Mammary epithelial cell (primary cell): ENCODE measurements at regions not wholly inside any gene's neighbourhood (a gene's known extent, or its start where the extent isn't known, plus 50 kb on each side); places are given as distances from the start of the nearest gene placed in this dataset.

Experiments
- CTCF ChIP-seq, 2 donors: IDR thresholded peaks in 1 of 2; conservative IDR thresholded peaks in 1 of 2; 2 replicates each; pipeline ENCODE4 v1.5.1; 2011 to 2012; ENCODE audit warnings: inconsistent platforms in 2 of 2, low read length in 2 of 2, mild to moderate bottlenecking in 2 of 2, control low read depth in 1 of 2, low read depth in 1 of 2; ENCODE audit not compliant: insufficient read depth in 1 of 2; ENCODE audit errors: extremely low read depth in 1 of 2
- EZH2 ChIP-seq: IDR thresholded peaks from 2 replicates; pipeline ENCODE4 v1.6.1; 2012; ENCODE audit warnings: low read length, inconsistent platforms, borderline replicate concordance

DNA sequence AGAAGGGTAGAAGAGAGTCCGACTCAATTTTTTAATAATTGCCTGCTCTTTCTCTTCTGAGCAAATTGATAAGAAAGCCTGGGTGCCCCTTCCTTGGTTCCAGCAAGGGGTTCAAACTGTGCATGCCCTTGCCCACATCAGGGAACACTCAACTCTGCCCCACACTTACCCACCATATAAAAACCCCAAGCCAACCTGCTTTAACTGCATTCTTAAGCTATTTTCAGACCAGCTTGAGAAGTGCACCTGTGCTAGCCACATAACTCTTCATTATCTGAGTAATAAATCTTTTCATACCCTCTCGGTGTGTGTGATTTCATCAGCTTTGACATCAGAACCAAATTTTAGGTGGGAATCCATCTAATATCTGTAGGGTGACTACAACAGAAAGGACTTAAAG is 509.6 kb downstream of the MRPL39 start:
- TF ChIP-seq CTCF (conservative IDR thresholded peaks at IDR 0.05 in 1 of 2, IDR thresholded peaks at IDR 0.05 in 1 of 2; ENCODE audit: extremely low read depth in 1 of 2, insufficient read depth in 1 of 2, low read depth in 1 of 2, low read length in 2 of 2): no peak
- TF ChIP-seq EZH2: no peak
